Endodermal cell (in vitro differentiated cells): ENCODE measurements at regions not wholly inside any gene's neighbourhood (a gene's known extent, or its start where the extent isn't known, plus 50 kb on each side); places are given as distances from the start of the nearest gene placed in this dataset.

ENCODE experiments used
- DNase-seq: peaks from one replicate; pipeline ENCODE4 v3.0.0-alpha.2; 2017
- H3K27ac ChIP-seq: 2 replicates; pipeline ENCODE4 v1.5.1; 2013; ENCODE audit warnings: mild to moderate bottlenecking, low read depth, low read length, moderate library complexity
- H3K27me3 ChIP-seq: 2 replicates; pipeline ENCODE4 v1.6.1; 2013; ENCODE audit warnings: mild to moderate bottlenecking, low read length, moderate library complexity; ENCODE audit not compliant: insufficient read depth, control insufficient read depth, poor library complexity, severe bottlenecking
- H3K36me3 ChIP-seq: 2 replicates; pipeline ENCODE4 v1.7.0; 2013; ENCODE audit warnings: mild to moderate bottlenecking, low read length, moderate library complexity; ENCODE audit not compliant: control insufficient read depth, insufficient read depth
- H3K4me1 ChIP-seq: one replicate; pipeline ENCODE4 v1.7.0; 2013; ENCODE audit warnings: low read length; ENCODE audit not compliant: control insufficient read depth, insufficient read depth
- H3K4me3 ChIP-seq: 2 replicates; pipeline ENCODE4 v1.5.1; 2013; ENCODE audit warnings: mild to moderate bottlenecking, low read length, moderate library complexity
- H3K9ac ChIP-seq: 2 replicates; pipeline ENCODE4 v1.6.1; 2013; ENCODE audit warnings: mild to moderate bottlenecking, low read length, moderate library complexity; ENCODE audit not compliant: poor library complexity, severe bottlenecking; ENCODE audit errors: extremely low read depth
- H3K9me3 ChIP-seq: 2 replicates; pipeline ENCODE4 v1.6.1; 2013; ENCODE audit warnings: mild to moderate bottlenecking, low read length, moderate library complexity; ENCODE audit not compliant: control insufficient read depth
- H3K27ac Mint-ChIP-seq: 2 replicates; pipeline ENCODE4 v1.8.0; 2020; ENCODE audit warnings: mixed read lengths
- H3K27me3 Mint-ChIP-seq: 2 replicates; pipeline ENCODE4 v1.8.0; 2021; ENCODE audit warnings: mild to moderate bottlenecking, mixed read lengths; ENCODE audit not compliant: insufficient read depth
- H3K36me3 Mint-ChIP-seq: 2 replicates; pipeline ENCODE4 v1.8.0; 2020; ENCODE audit warnings: low read depth, mixed read lengths
- H3K4me1 Mint-ChIP-seq: 2 replicates; pipeline ENCODE4 v1.8.0; 2020; ENCODE audit warnings: mixed read lengths
- H3K4me3 Mint-ChIP-seq: 2 replicates; pipeline ENCODE4 v1.8.0; 2020; ENCODE audit warnings: mild to moderate bottlenecking, moderate library complexity, mixed read lengths
- H3K9me3 Mint-ChIP-seq: 2 replicates; pipeline ENCODE4 v1.8.0; 2020; ENCODE audit warnings: mild to moderate bottlenecking, mixed read lengths
- CTCF ChIP-seq: fragments of 200-600 bp; sonication (generic); conservative IDR thresholded peaks from 2 replicates; pipeline ENCODE4 v1.5.0; 2021; ENCODE audit warnings: antibody characterized with exemption, mild to moderate bottlenecking
- WGBS, 2 experiments: methylation state at CpG; one replicate each; pipeline versions ENCODE4 v1.1.5 to v1.1.7; 2013; ENCODE audit warnings: missing lambda C conversion rate in 2 of 2, mixed read lengths in 1 of 2; ENCODE audit not compliant: insufficient coverage in 1 of 2, insufficient read length in 1 of 2; 5-methylcytosine and 5-hydroxymethylcytosine counted together

GRCh38 chr2:5111581-5111980 lies 580.6 kb upstream of the SOX11 start:
- no peaks in the 10 kb centered on the region for H3K4me1 Mint-ChIP-seq
- no peak for TF ChIP-seq CTCF
- H3K27ac Mint-ChIP-seq: no peak overlapping the region
- Histone ChIP-seq H3K9me3 (peaks cover 61% of the 10 kb centered on the region), H3K4me3 (no peak overlapping the region), H3K27me3 (no peaks in the 10 kb centered on the region), H3K4me1 (no peaks in the 10 kb centered on the region), H3K27ac (no peak overlapping the region), H3K9ac (no peak overlapping the region), H3K36me3 (no peaks in the 10 kb centered on the region)
- no peaks in the 10 kb centered on the region for H3K27me3 Mint-ChIP-seq
- DNase-seq: no peak
- H3K36me3 Mint-ChIP-seq: peaks cover 8% of the 10 kb centered on the region
- H3K4me3 Mint-ChIP-seq: no peak overlapping the region
- peaks cover 47% of the 10 kb centered on the region for H3K9me3 Mint-ChIP-seq

- peaks cover 4% of the 10 kb centered on the region for H3K36me3 Mint-ChIP-seq
- H3K9me3 Mint-ChIP-seq: peaks cover 14% of the 10 kb centered on the region
- no peaks in the 10 kb centered on the region for H3K27me3 Mint-ChIP-seq
- peaks cover 30% of the 10 kb centered on the region for H3K4me1 Mint-ChIP-seq
- H3K27me3 ChIP-seq: no peaks in the 10 kb centered on the region
- H3K27ac Mint-ChIP-seq: no peak overlapping the region
- no peaks in the 10 kb centered on the region for H3K36me3 ChIP-seq
- TF ChIP-seq CTCF: no peak
- H3K9me3 ChIP-seq: peaks cover 17% of the 10 kb centered on the region
- no peak overlapping the region for H3K4me3 Mint-ChIP-seq
- peaks cover 2% of the 10 kb centered on the region for H3K4me1 ChIP-seq
- no peak overlapping the region for H3K4me3 ChIP-seq
- H3K9ac ChIP-seq: no peak overlapping the region
- DNase-seq: no peak
- no peak overlapping the region for H3K27ac ChIP-seq
Observed at GRCh38 chr2:5119046-5119445, 573.1 kb upstream of the SOX11 start.

- no peaks in the 10 kb centered on the region for H3K36me3 Mint-ChIP-seq
- 87 to 88% methylated on average over 2 to 12 of the region's 12 CpGs for WGBS, 2 experiments
- Histone ChIP-seq H3K27ac (no peak overlapping the region), H3K9me3 (no peaks in the 10 kb centered on the region), H3K36me3 (no peaks in the 10 kb centered on the region), H3K9ac (no peak overlapping the region), H3K27me3 (no peaks in the 10 kb centered on the region), H3K4me1 (peaks cover 15% of the 10 kb centered on the region), H3K4me3 (no peak overlapping the region)
- no peak overlapping the region for H3K4me3 Mint-ChIP-seq
- no peaks in the 10 kb centered on the region for H3K27me3 Mint-ChIP-seq
- H3K4me1 Mint-ChIP-seq: peaks cover 48% of the 10 kb centered on the region
- no peak for DNase-seq
- no peaks in the 10 kb centered on the region for H3K9me3 Mint-ChIP-seq
- no peak for TF ChIP-seq CTCF
- no peak overlapping the region for H3K27ac Mint-ChIP-seq
Observed at GRCh38 chr2:5121121-5121520, 571.1 kb upstream of the SOX11 start.
